Left ventricle myocardium inferior (tissue), 1 donor: ENCODE measurements at regions not wholly inside any gene's neighbourhood (a gene's known extent, or its start where the extent isn't known, plus 50 kb on each side); places are given as distances from the start of the nearest gene placed in this dataset.

Experiments used
- DNase-seq: peaks from one replicate; pipeline ENCODE4 v3.0.0-alpha.2; 2020
- H3K27ac ChIP-seq: fragments of 200-600 bp; replicated peaks from 2 replicates; pipeline ENCODE4 v1.8.0; 2021
- H3K27me3 ChIP-seq: fragments of 200-600 bp; 2 replicates; pipeline ENCODE4 v1.8.0; 2021; ENCODE audit warnings: low read depth
- H3K36me3 ChIP-seq: fragments of 200-600 bp; 2 replicates; pipeline ENCODE4 v1.8.0; 2021
- H3K4me1 ChIP-seq: fragments of 200-600 bp; 2 replicates; pipeline ENCODE4 v1.8.0; 2021
- H3K4me3 ChIP-seq: fragments of 200-600 bp; 2 replicates; pipeline ENCODE4 v1.8.0; 2021; ENCODE audit warnings: mild to moderate bottlenecking, moderate library complexity
- H3K9me3 ChIP-seq: fragments of 200-600 bp; replicated peaks from 2 replicates; pipeline ENCODE4 v1.8.0; 2021
- CTCF ChIP-seq: fragments of 200-600 bp; IDR thresholded peaks from 2 replicates; pipeline ENCODE4 v1.8.0; 2021; ENCODE audit warnings: antibody characterized with exemption, mild to moderate bottlenecking, borderline replicate concordance
- intact Hi-C: fragments of 100-400 bp; cut with micrococcal nuclease; formaldehyde crosslinking; loops from one replicate; pipeline ENCODE4 v1.11.0; 2022
- donor health status: DM: no; HTN: yes; CAD: no; lungs with severe emphysema.

GRCh38 chr10:128471151-128471550 is 344.9 kb upstream of the MKI67 start:
- intact Hi-C loops: no loop called here
- DNase-seq: no peak
- peaks cover 56% of the 10 kb centered on the region for H3K27me3 ChIP-seq

GRCh38 chr10:128472196-128472595 is 346.0 kb upstream of the MKI67 start:
- no peaks in the 10 kb centered on the region for H3K9me3 ChIP-seq
- H3K4me3 ChIP-seq: no peak overlapping the region
- no peak for DNase-seq
- H3K27me3 ChIP-seq: peaks cover 51% of the 10 kb centered on the region
- H3K36me3 ChIP-seq: no peaks in the 10 kb centered on the region
- no peak for TF ChIP-seq CTCF
- intact Hi-C loops: no loop called here
- H3K27ac ChIP-seq: no peak overlapping the region
- no peaks in the 10 kb centered on the region for H3K4me1 ChIP-seq

More at GRCh38 chr10:128471151-128471550, 344.9 kb upstream of the MKI67 start:
- no peaks in the 10 kb centered on the region for H3K4me1 ChIP-seq
- no peak for TF ChIP-seq CTCF
- no peaks in the 10 kb centered on the region for H3K9me3 ChIP-seq
- H3K27ac ChIP-seq: no peak overlapping the region
- no peak overlapping the region for H3K4me3 ChIP-seq
- H3K36me3 ChIP-seq: no peaks in the 10 kb centered on the region

- H3K36me3 ChIP-seq: no peaks in the 10 kb centered on the region
- no peak for DNase-seq
- H3K27ac ChIP-seq: no peak overlapping the region
- H3K4me3 ChIP-seq: no peak overlapping the region
- no peaks in the 10 kb centered on the region for H3K4me1 ChIP-seq
- intact Hi-C loops: no loop called here
- peaks cover 46% of the 10 kb centered on the region for H3K27me3 ChIP-seq
- H3K9me3 ChIP-seq: no peaks in the 10 kb centered on the region
- TF ChIP-seq CTCF: no peak
Measured at GRCh38 chr10:128473396-128473795, 347.2 kb upstream of the MKI67 start.

GRCh38 chr10:128473911-128474310 is 347.7 kb upstream of the MKI67 start:
- intact Hi-C loops: no loop called here
- H3K9me3 ChIP-seq: no peaks in the 10 kb centered on the region
- no peaks in the 10 kb centered on the region for H3K36me3 ChIP-seq
- H3K27ac ChIP-seq: no peak overlapping the region
- no peak for DNase-seq
- no peaks in the 10 kb centered on the region for H3K4me1 ChIP-seq
- H3K4me3 ChIP-seq: no peak overlapping the region
- no peak for TF ChIP-seq CTCF
- peaks cover 51% of the 10 kb centered on the region for H3K27me3 ChIP-seq

DNA sequence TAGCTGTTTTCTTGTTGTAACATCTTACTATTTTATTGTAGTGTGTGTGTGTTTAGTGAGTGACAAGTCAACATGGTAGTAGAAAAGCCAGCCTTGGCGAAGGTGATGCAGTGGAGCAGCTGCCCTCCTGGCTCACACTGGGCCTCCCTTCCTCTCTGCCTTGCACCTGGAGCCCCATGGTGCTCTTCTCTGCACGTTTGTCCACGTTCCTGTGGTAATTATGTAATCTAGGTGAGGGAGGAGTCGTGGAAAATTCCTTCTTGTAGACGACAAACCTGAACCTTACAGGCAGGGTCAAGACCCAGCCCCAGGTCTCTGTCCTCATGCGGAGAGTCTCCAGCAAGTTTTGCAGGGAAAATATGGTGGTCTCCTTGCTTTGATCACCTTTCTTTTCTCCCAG is 348.3 kb upstream of the MKI67 start:
- intact Hi-C loops: no loop called here
- no peaks in the 10 kb centered on the region for H3K4me1 ChIP-seq
- no peak for DNase-seq
- no peak for TF ChIP-seq CTCF
- no peak overlapping the region for H3K27ac ChIP-seq
- H3K36me3 ChIP-seq: no peaks in the 10 kb centered on the region
- no peaks in the 10 kb centered on the region for H3K9me3 ChIP-seq
- peaks cover 57% of the 10 kb centered on the region for H3K27me3 ChIP-seq
- no peak overlapping the region for H3K4me3 ChIP-seq
